ENCODE measurements at regions not wholly inside any gene's neighbourhood (a gene's known extent, or its start where the extent isn't known, plus 50 kb on each side); places are given as distances from the start of the nearest gene placed in this dataset.

GRCh38 chr5:133712562-133712961 lies 100.2 kb upstream of the FSTL4 start:
- no peak for TF ChIP-seq CTCF (IDR thresholded peaks at IDR 0.05)
- TF ChIP-seq ZFX (IDR thresholded peaks at IDR 0.05; ENCODE audit: borderline replicate concordance): no peak
